Amniotic epithelial cell (primary cell): ENCODE measurements at regions not wholly inside any gene's neighbourhood (a gene's known extent, or its start where the extent isn't known, plus 50 kb on each side); places are given as distances from the start of the nearest gene placed in this dataset.

ENCODE experiments used
- DNase-seq: peaks from one replicate; pipeline ENCODE4 v3.0.0-alpha.2; 2010; ENCODE audit warnings: low read depth

DNA sequence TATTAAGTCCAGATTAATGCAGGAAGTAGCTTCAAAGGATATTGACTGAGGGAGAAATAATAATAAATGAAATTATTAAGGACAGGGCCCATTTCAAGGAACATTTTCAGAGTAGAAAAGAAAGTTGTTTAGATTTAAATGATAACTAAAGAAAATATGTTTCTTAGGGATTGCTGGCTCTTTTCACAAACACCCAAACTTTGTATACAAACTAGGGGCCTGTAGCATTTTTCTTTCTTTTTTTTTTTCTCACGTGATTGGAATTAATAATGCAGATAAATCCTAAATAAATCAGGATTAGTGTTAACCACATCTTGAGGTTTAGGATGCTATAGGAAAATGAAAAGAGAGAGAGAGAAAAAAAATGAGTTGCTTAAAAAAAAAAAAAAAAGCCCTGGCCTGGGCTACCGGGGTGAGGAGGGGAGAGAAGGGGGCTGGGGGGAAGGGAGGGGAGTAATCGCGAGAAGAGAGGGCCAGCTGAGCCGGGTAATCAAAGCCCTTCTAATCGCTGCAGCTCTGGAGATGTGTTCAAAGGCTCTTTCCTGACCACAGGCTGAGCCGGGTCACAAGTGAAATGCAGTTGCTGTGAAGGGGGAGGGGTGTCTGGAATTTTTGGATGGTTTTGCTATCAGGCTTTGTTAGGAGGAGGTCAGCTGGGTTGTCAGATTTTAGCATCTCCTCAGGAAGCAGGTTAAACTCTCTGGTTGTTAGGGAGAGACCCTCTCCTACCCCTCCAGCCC lies 104.6 kb upstream of the ZFHX3 start:
- peak; percentile 26 for DNase-seq

GRCh38 chr16:73151941-73152340 lies 104.0 kb upstream of the ZFHX3 start:
- DNase-seq: no peak

GRCh38 chr16:73151225-73151624 lies 103.3 kb upstream of the ZFHX3 start:
- DNase-seq: no peak

DNA sequence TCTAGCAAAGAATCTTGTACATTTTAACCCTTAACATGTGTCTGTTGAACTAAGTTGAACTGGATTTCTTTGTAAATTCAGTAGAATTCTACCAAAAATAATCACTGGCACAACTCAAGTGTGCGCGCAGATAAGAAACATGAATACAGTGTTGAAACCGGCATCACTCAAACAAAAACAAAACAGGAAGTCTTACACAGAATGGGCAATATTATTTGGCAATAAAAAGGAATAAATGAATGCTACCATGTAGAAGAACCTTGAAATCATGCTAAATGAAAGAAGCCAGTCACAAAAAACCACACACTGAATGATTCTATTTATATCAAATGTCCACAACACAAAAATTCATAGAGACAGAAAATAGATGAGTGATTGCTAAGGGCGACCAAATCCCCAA lies 102.9 kb upstream of the ZFHX3 start:
- DNase-seq: no peak

- no peak for DNase-seq
Measured at GRCh38 chr16:73149334-73149733, 101.4 kb upstream of the ZFHX3 start.

DNA sequence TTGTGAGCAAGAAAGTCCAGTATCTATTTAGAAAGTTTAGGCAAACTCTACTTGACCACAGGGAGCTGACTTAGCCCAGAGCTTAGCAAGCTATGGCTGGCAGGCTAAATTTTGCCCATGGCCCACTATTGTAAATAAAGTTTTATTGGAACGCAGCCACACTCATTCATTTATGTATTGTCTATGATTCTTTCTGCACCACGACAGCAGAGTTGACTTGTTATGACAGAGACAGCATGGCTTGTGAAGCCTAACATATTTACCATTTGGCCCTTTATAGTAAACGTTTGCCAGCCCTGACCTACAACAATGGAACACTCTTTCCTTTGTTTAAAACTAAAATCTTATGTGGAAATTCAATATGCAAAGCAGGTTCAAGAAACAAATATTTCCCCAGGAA lies 100.0 kb upstream of the ZFHX3 start:
- DNase-seq: no peak

GRCh38 chr16:73145166-73145880 lies 97.4 kb upstream of the ZFHX3 start:
- DNase-seq: no peak

- DNase-seq: no peak
Measured at GRCh38 chr16:73143576-73144422, 95.9 kb upstream of the ZFHX3 start.

- DNase-seq: no peak
Measured at GRCh38 chr16:73143002-73143401, 95.1 kb upstream of the ZFHX3 start.

DNA sequence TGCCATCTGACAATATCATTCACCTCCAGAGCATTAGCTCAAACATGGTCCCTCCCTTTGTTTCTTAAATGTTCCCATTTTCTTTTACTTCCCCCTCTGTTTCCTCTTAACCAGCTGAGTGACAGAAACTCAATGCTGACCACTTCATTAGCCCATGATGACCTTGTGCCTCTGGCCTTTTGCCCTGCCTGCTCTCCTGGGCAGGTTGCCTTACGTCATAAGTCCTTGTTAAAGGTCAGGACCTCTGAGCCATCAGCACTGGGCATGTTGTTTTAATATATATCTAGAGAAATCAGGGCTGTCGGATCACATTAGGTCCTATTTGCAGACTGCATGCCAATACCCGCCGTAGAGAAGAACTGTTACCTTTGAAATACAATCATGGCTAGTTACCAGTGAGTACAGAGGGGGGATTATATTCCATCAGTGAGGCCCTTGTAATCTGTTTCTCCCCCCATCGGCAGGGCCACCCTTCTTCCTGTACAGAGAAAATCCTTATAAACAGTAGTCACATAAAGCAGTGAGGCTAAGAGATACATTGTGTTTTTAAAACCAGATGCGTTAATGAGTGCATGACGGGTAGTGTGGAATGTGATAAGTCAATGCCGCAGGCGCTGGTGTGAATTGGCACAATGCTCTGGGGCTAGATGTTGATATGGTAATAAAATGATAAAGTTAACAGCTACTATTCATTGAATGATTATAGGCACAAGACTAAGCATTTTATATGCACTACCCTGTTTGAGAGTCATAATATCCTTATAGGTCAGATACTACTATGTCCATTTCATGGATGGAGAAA lies 94.3 kb upstream of the ZFHX3 start:
- no peak for DNase-seq

- no peak for DNase-seq
Measured at GRCh38 chr16:73140929-73141328, 93.0 kb upstream of the ZFHX3 start.

- no peak for DNase-seq
Measured at GRCh38 chr16:73131156-73131862, 83.4 kb upstream of the ZFHX3 start.

GRCh38 chr16:73129455-73129854 lies 81.5 kb upstream of the ZFHX3 start:
- no peak for DNase-seq

- DNase-seq: peak; percentile 98
Measured at GRCh38 chr16:73126525-73126853, 78.6 kb upstream of the ZFHX3 start.

- peak; percentile 63 for DNase-seq
Measured at GRCh38 chr16:73125850-73126524, 78.1 kb upstream of the ZFHX3 start.

DNA sequence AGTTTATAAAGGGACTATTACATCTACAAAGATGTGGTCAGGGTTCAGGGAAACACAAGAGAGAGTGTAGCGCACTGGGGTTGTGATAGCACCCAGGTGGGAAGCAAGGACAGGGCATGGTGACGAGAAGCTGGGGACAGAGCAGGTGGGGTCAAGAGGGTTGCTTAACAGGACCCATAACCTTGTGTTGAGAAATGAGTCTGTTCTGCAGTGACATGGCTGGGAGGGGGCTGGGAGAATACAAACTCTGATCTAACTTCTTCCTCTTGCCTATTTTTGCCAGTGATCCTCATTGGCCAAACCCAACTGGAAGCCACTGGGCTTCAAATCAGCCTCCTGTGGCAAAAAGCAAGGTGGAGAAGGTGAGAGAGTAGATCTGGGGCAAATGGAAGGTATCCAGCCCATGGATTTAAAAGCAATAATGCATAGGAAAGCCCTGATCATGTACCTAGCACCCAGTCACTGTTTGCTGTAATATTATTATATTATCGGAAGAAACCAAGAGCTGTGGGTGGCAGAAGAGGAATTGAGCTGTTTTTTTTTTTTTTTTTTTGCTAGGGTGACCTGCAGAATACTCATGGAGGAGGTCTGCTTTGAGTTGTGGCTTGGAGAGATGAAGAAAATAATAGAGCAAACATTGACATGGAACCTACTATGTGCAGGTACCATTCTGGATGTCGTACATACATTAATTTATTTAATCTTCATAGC lies 76.9 kb upstream of the ZFHX3 start:
- DNase-seq: no peak

DNA sequence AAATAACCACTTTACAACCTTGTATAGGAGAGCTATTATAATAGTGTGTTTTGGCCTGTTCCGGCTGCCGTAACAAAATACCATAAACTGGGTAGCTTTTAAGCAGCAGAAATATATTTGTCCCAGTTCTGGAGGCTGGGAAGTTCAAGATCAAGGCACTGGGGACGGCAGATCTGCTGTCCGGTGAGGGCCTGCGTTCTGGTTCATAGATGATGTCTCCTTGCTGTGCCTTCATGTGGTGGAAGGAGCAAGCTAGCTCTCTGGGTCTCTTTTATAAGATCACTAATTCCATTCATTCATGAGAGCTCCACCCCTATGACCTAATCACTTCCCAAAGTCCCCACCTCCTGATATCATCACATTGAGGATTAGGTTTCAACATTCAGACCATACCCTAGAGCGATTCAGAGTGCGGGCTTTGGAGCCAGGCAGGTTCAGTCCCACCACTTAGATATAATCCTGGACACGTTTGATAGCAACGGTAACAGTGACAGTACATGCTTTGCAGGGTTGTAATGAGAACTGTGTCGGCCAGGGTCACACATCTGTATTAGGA lies 76.2 kb upstream of the ZFHX3 start:
- DNase-seq: no peak

DNA sequence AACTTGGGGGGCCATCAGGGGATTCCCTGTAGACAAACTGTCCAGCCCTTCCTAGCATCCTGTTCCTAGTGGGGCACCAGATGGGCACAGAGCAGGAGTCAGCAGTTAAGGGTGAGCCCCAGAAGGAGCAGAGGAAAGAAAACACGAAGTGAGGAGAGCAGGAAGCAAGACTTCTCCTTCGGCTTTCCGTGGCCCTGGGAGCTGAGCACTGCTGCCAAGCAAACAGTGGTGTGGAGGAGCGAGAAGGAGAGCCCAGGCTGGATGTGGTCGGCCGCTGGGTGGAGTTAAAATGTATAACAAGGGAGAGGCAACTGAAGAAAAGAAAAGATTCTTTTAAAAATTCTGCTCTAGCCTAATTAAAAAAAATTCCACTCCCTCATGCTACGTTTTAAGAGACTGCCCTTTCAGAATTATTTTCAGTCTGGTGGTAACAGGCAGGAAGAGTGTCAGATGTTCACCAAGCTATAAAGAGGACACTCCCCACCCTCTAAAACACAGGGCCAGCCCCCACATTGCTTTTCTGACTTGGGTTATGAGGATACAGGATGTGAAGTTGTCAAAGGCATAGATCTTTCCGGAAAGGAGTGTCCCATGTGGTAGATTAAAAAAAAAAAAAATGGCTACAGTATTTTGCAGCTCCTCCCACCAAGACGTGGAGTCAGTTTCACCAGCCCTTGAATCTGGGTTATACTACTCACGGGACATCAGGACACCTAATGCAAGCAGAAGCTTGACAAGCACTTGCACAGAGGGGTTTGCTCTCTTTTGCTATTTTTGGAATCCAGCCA lies 74.9 kb upstream of the ZFHX3 start:
- no peak for DNase-seq

- no peak for DNase-seq
Measured at GRCh38 chr16:73116576-73116975, 68.6 kb upstream of the ZFHX3 start.
